Aorta (tissue), 5 donors: ENCODE measurements at regions not wholly inside any gene's neighbourhood (a gene's known extent, or its start where the extent isn't known, plus 50 kb on each side); places are given as distances from the start of the nearest gene placed in this dataset.
"Not testable (repeated sequence)": the region's sequence is repeated elsewhere in the genome, so short reads cannot be mapped to it uniquely, and the experiment has no call there.

Experiments used
- ATAC-seq: fragments of 200-7000 bp; cut with Tn5 transposase; one replicate; pipeline ENCODE4 v1.9.1; 2022; ENCODE audit warnings: moderate library complexity; ENCODE audit not compliant: low FRiP score
- DNase-seq, 2 donors: peaks; one replicate each; pipeline ENCODE4 v3.0.0-alpha.2; 2020
- H3K27ac ChIP-seq, 2 donors: one replicate each; pipeline ENCODE4 v1.5.1; 2013; ENCODE audit warnings: low read length in 2 of 2, mild to moderate bottlenecking in 2 of 2, moderate library complexity in 2 of 2, control low read depth in 1 of 2, inconsistent platforms in 1 of 2, low read depth in 1 of 2
- H3K27me3 ChIP-seq, 2 donors: one replicate each; pipeline ENCODE4 v1.6.1; 2013; ENCODE audit warnings: control low read depth in 1 of 2, low read length in 1 of 2, mild to moderate bottlenecking in 1 of 2, moderate library complexity in 1 of 2; ENCODE audit not compliant: insufficient read depth in 2 of 2, control insufficient read depth in 1 of 2
- H3K36me3 ChIP-seq, 2 donors: one replicate each; pipeline ENCODE4 v1.6.1; 2013; ENCODE audit warnings: control low read depth in 1 of 2, low read length in 1 of 2, mild to moderate bottlenecking in 1 of 2; ENCODE audit not compliant: insufficient read depth in 2 of 2, control insufficient read depth in 1 of 2
- H3K4me1 ChIP-seq, 2 donors: one replicate each; pipeline ENCODE4 v1.6.1; 2013; ENCODE audit warnings: low read length in 2 of 2, control low read depth in 1 of 2, mild to moderate bottlenecking in 1 of 2, moderate library complexity in 1 of 2; ENCODE audit not compliant: insufficient read depth in 2 of 2, control insufficient read depth in 1 of 2
- H3K4me3 ChIP-seq, 2 donors: one replicate each; pipeline ENCODE4 v1.5.1; 2013; ENCODE audit warnings: low read length in 2 of 2, control low read depth in 1 of 2, mild to moderate bottlenecking in 1 of 2
- H3K9me3 ChIP-seq: one replicate; pipeline ENCODE4 v1.6.1; 2013; ENCODE audit warnings: mild to moderate bottlenecking, low read length; ENCODE audit not compliant: control insufficient read depth
- WGBS, 2 donors: extraction: QIAGEN DNeasy Blood & Tissue Kit; methylation state at CpG; one replicate each; pipeline ENCODE4 v1.1.7; 2013; 5-methylcytosine and 5-hydroxymethylcytosine counted together
- intact Hi-C, 2 donors: fragments of 100-400 bp; cut with DNase I; formaldehyde crosslinking; loops; one replicate each; pipeline versions ENCODE4 v1.14.2 to v1.15.0; 2022
- donor health status: healthy with polysubstance abuse.
- donor health status: Bipolar disorder and iron deficiency.
- donor health status: DM: no; HTN: no; CAD: no.
- donor health status: DM: no; HTN: no; CAD: no.
- donor health status: DM: yes; HTN: yes; CAD: no.

DNA sequence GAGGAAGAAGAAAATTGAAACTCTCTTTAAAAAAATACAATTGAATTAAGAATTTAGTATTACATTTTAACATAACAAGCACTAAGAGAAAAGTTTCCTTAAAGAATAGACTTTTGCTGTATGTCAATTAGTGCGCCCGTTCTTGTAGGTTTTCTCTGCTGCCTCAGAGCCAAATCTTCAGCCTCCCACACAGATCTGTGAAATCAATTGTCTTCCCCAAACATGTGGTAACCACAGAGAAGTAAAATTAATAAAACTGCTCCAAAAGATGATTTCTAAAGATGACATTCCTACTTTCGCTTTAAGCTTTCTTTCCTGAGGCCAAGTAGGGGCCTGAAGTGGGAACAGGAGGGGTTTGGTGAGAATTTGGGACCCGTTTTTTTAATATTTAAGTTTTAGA lies 113.2 kb upstream of the ADO start:
- Histone ChIP-seq H3K27me3 (no peaks in the 10 kb centered on the region), H3K27ac (no peak overlapping the region), H3K4me1 (no peaks in the 10 kb centered on the region), H3K36me3 (no peaks in the 10 kb centered on the region), H3K4me3 (no peak overlapping the region), H3K9me3 (peaks cover 2% of the 10 kb centered on the region)
- ATAC-seq (no peak), DNase-seq (no peak)
- intact Hi-C loops: no loop called here
- WGBS, 2 donors: 76 to 80% methylated on average over 4 of the region's 4 CpGs

GRCh38 chr10:62692085-62692484 lies 112.4 kb upstream of the ADO start:
- Histone ChIP-seq H3K4me1 (no peaks in the 10 kb centered on the region), H3K27me3 (no peaks in the 10 kb centered on the region), H3K27ac (no peak overlapping the region), H3K9me3 (peaks cover 2% of the 10 kb centered on the region), H3K36me3 (no peaks in the 10 kb centered on the region), H3K4me3 (no peak overlapping the region)
- 44 to 45% methylated on average over 5 of the region's 5 CpGs for WGBS, 2 donors
- intact Hi-C loops: no loop called here
- no peak for DNase-seq
- no peak for ATAC-seq

DNA sequence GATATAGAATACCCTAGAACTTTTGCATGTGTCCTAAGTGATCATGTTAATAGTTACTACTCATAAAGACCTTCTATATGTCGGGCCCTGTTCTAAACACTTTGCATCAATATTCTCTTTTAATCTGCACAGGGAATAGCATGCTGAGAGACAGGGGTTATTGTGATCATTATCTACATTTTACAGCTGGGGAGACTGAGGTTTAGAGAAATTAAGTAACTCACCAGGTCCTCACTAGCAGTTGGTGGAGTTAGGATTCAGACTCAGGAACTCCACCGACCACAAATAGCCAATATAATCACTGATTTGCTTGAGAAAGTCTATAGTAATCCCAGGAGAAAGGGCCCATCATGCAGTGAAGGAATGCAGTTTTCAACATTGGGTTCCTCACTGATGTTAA lies 111.2 kb upstream of the ADO start:
- H3K27me3 ChIP-seq: no peaks in the 10 kb centered on the region
- DNase-seq: no peak
- intact Hi-C loops: no loop called here
- no peak overlapping the region for H3K27ac ChIP-seq
- H3K36me3 ChIP-seq: no peaks in the 10 kb centered on the region
- no peak overlapping the region for H3K4me3 ChIP-seq
- no peaks in the 10 kb centered on the region for H3K4me1 ChIP-seq
- ATAC-seq: no peak
- H3K9me3 ChIP-seq: peaks cover 2% of the 10 kb centered on the region
- WGBS, 2 donors: 79 to 85% methylated on average over 2 of the region's 2 CpGs

GRCh38 chr10:62694537-62695126 lies 109.9 kb upstream of the ADO start:
- Histone ChIP-seq H3K4me3 (no peak overlapping the region), H3K36me3 (no peaks in the 10 kb centered on the region), H3K4me1 (no peaks in the 10 kb centered on the region), H3K27ac (no peak overlapping the region), H3K9me3 (peaks cover 2% of the 10 kb centered on the region), H3K27me3 (no peaks in the 10 kb centered on the region)
- WGBS, 2 donors: 66 to 69% methylated on average over 3 of the region's 3 CpGs
- DNase-seq (no peak), ATAC-seq (no peak)
- intact Hi-C loops: no loop called here

DNA sequence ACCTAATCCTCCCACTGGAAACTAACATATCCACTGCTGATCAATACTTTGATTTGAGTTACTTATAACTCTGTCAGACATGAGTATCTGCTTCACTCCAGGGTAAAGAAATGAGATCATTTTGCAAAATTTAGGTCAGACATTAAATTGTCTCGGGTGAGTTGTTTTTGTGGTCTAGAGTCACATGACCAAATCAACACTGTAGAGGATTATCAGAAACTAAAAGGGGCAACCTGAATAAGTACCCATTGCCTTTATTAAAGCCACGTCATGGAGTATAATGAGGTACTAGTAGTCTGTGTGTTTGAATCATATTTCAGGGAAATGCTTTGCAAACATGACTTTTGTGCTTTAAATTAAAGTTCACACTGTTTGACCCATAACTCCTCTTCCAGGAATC lies 107.7 kb upstream of the ADO start:
- H3K27ac ChIP-seq: no peak overlapping the region
- no peaks in the 10 kb centered on the region for H3K36me3 ChIP-seq
- intact Hi-C loops: no loop called here
- WGBS, 2 donors: 61 to 71% methylated on average over 2 of the region's 2 CpGs
- no peaks in the 10 kb centered on the region for H3K4me1 ChIP-seq
- H3K4me3 ChIP-seq: no peak overlapping the region
- DNase-seq (no peak), ATAC-seq (no peak)
- peaks cover 4% of the 10 kb centered on the region for H3K9me3 ChIP-seq
- H3K27me3 ChIP-seq: no peaks in the 10 kb centered on the region

DNA sequence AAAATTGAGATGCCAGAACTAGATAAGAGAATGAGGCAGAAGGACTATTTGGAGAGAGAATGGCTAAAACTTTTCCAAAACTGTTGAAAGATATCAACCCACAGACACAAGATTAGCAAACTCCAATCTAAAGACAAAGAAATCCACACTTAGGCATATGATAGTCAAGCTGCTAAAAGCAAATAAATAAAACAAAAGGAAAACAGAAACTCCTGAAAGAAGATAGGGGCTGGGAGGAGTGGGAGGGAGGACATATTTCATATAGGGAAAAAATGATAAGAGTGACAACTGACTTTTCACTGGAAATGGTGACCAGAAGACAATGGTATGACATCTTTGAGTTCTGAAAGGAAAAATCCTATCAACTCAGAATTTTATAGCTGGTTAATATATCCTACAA lies 105.4 kb upstream of the ADO start:
- no peaks in the 10 kb centered on the region for H3K4me1 ChIP-seq
- no peaks in the 10 kb centered on the region for H3K36me3 ChIP-seq
- H3K27me3 ChIP-seq: no peaks in the 10 kb centered on the region
- no peak overlapping the region for H3K4me3 ChIP-seq
- H3K9me3 ChIP-seq: peaks cover 2% of the 10 kb centered on the region
- intact Hi-C loops: no loop called here
- no peak for DNase-seq
- H3K27ac ChIP-seq: no peak overlapping the region
- ATAC-seq: no peak

- WGBS, 2 donors: 91 to 93% methylated on average over 3 of the region's 3 CpGs
- H3K4me1 ChIP-seq, H3K27ac ChIP-seq, ATAC-seq, H3K9me3 ChIP-seq, H3K27me3 ChIP-seq, H3K4me3 ChIP-seq, H3K36me3 ChIP-seq, DNase-seq, intact Hi-C loops: not testable (repeated sequence)
These were observed 100.4 kb upstream of the ADO start for GRCh38 chr10:62704121-62704520.

GRCh38 chr10:62705789-62706188 lies 98.7 kb upstream of the ADO start:
- Histone ChIP-seq H3K9me3 (peaks cover 2% of the 10 kb centered on the region), H3K27me3 (no peaks in the 10 kb centered on the region), H3K4me1 (no peaks in the 10 kb centered on the region), H3K27ac (no peak overlapping the region), H3K4me3 (no peak overlapping the region), H3K36me3 (no peaks in the 10 kb centered on the region)
- intact Hi-C loops: no loop called here
- DNase-seq (no peak), ATAC-seq (no peak)
- WGBS, 2 donors: 96 to 97% methylated on average over 2 of the region's 2 CpGs

DNA sequence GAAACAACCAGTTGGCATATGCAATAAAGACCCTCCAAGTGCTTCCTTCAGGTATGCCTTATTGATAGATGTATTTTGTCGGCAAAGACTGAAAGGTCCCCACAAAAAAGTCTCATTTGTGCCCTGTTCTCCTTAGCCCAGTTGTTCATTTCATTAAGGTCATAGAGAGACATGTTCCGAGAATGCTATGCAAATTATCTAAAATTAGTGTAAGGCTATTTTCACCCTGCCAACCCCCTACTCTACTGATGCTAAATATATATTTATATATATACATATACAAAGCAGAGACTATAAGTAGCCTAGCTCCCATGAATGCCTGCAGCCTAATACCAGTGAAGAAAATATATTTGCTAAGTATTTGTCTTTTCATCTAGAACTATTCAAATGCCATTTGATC lies 96.7 kb upstream of the ADO start:
- no peaks in the 10 kb centered on the region for H3K36me3 ChIP-seq
- no peaks in the 10 kb centered on the region for H3K4me1 ChIP-seq
- intact Hi-C loops: no loop called here
- no peaks in the 10 kb centered on the region for H3K9me3 ChIP-seq
- no peaks in the 10 kb centered on the region for H3K27me3 ChIP-seq
- no peak overlapping the region for H3K27ac ChIP-seq
- DNase-seq (no peak), ATAC-seq (no peak)
- WGBS, 2 donors: 89 to 90% methylated on average over 2 of the region's 2 CpGs
- H3K4me3 ChIP-seq: no peak overlapping the region
